Breast epithelium (tissue), 3 donors: ENCODE measurements at regions not wholly inside any gene's neighbourhood (a gene's known extent, or its start where the extent isn't known, plus 50 kb on each side); places are given as distances from the start of the nearest gene placed in this dataset.
A peak's percentile ranks its signal among the peaks of the same experiment; 100 is the strongest.

Experiments
- CTCF ChIP-seq, 3 donors: fragments of 450-650 bp; IDR thresholded peaks; one replicate each; pipeline ENCODE4 v1.5.1; 2016 to 2017; ENCODE audit warnings: antibody characterized with exemption in 3 of 3, mild to moderate bottlenecking in 3 of 3, moderate library complexity in 3 of 3
- POLR2AphosphoS5 ChIP-seq, 3 donors: sonication (generic); formaldehyde crosslinking; IDR thresholded peaks; one replicate each; pipeline ENCODE4 v1.6.1; 2017; ENCODE audit warnings: antibody characterized with exemption in 3 of 3

GRCh38 chr1:222455188-222455879, 92.6 kb downstream of the HHIPL2 start:
- TF ChIP-seq CTCF (IDR thresholded peaks at IDR 0.05), result peak; percentile 71 to 88 (median 86)
- peak in 1 of 3 donors; percentile 31 for TF ChIP-seq POLR2AphosphoS5 (IDR thresholded peaks at IDR 0.05)
